IPS-NIHi7 (cell line): ENCODE measurements at regions not wholly inside any gene's neighbourhood (a gene's known extent, or its start where the extent isn't known, plus 50 kb on each side); places are given as distances from the start of the nearest gene placed in this dataset.
A peak's percentile ranks its signal among the peaks of the same experiment; 100 is the strongest.

Experiments used
- DNase-seq: peaks from one replicate; pipeline ENCODE4 v3.0.0; 2012; ENCODE audit warnings: mixed read lengths; ENCODE audit errors: extremely low spot score

- DNase-seq: no peak
Measured at GRCh38 chr9:14432666-14433350, 118.9 kb upstream of the NFIB start.

GRCh38 chr9:14428781-14429230, 114.9 kb upstream of the NFIB start:
- DNase-seq: peak; percentile 82

GRCh38 chr9:14427419-14427818, 113.5 kb upstream of the NFIB start:
- no peak for DNase-seq

- DNase-seq: no peak
Measured at GRCh38 chr9:14424983-14425382, 111.0 kb upstream of the NFIB start.

- no peak for DNase-seq
Measured at GRCh38 chr9:14424289-14424688, 110.3 kb upstream of the NFIB start.

GRCh38 chr9:14423815-14424261, 109.9 kb upstream of the NFIB start:
- DNase-seq: no peak

- no peak for DNase-seq
Measured at GRCh38 chr9:14421291-14421690, 107.3 kb upstream of the NFIB start.

- no peak for DNase-seq
Measured at GRCh38 chr9:14418941-14419937, 105.3 kb upstream of the NFIB start.

GRCh38 chr9:14418301-14418940, 104.5 kb upstream of the NFIB start:
- DNase-seq: no peak

GRCh38 chr9:14417237-14417636, 103.3 kb upstream of the NFIB start:
- no peak for DNase-seq

- no peak for DNase-seq
Measured at GRCh38 chr9:14415947-14416346, 102.0 kb upstream of the NFIB start.

- no peak for DNase-seq
Measured at GRCh38 chr9:14413812-14414211, 99.9 kb upstream of the NFIB start.

- DNase-seq: no peak
Measured at GRCh38 chr9:14412775-14413174, 98.8 kb upstream of the NFIB start.

GRCh38 chr9:14406463-14406862, 92.5 kb upstream of the NFIB start:
- DNase-seq: no peak

- no peak for DNase-seq
Measured at GRCh38 chr9:14405176-14405706, 91.3 kb upstream of the NFIB start.

GRCh38 chr9:14403081-14403480, 89.1 kb upstream of the NFIB start:
- DNase-seq: no peak

GRCh38 chr9:14402583-14402982, 88.6 kb upstream of the NFIB start:
- DNase-seq: no peak

- DNase-seq: no peak
Measured at GRCh38 chr9:14401911-14402310, 88.0 kb upstream of the NFIB start.

- DNase-seq: peak; percentile 80
Measured at GRCh38 chr9:14400658-14400995, 86.7 kb upstream of the NFIB start.

GRCh38 chr9:14399756-14400657, 86.1 kb upstream of the NFIB start:
- no peak for DNase-seq

- no peak for DNase-seq
Measured at GRCh38 chr9:14398473-14398872, 84.5 kb upstream of the NFIB start.
